K562 (cell line): ENCODE measurements at regions not wholly inside any gene's neighbourhood (a gene's known extent, or its start where the extent isn't known, plus 50 kb on each side); places are given as distances from the start of the nearest gene placed in this dataset.
A peak's percentile ranks its signal among the peaks of the same experiment; 100 is the strongest.

Source experiments
- ATAC-seq: fragments of 200-7000 bp; cut with Tn5 transposase; 3 replicates; pipeline ENCODE4 v1.9.1; 2020; ENCODE audit warnings: moderate library complexity
- BruUV-seq: library from RNA; stranded (reverse); fragments of 400-500 nt; replicated peaks from 2 replicates; lab custom pipeline; 2021; lab: Mats Ljungman, UMichigan
- CTCF ChIA-PET: fragments of 300-600 bp; formaldehyde crosslinking; extraction: SDS; loops from one replicate; lab custom pipeline; 2021; ENCODE audit warnings: low intra/inter-chr PET ratio; lab: Yijun Ruan, JAX
- POLR2A ChIA-PET: fragments of 300-600, 350-650 bp; sonication (Branson Sonifier 250); formaldehyde crosslinking; extraction: SDS; loops from one replicate; lab custom pipeline; 2021; ENCODE audit warnings: antibody characterized with exemption, inconsistent platforms; lab: Yijun Ruan, JAX
- DNase-seq, 4 experiments: peaks; one replicate each; pipeline versions ENCODE4 v3.0.0 to v3.0.0-alpha.2; 2011 to 2018; ENCODE audit warnings: low spot score in 3 of 4, mixed read lengths in 3 of 4; ENCODE audit errors: extremely low read depth in 1 of 4
- FAIRE-seq: peaks from 2 replicates; lab custom pipeline; 2011; peaks lifted over from hg19 to GRCh38; lab: Jason Lieb, UNC
- H2AFZ ChIP-seq: 2 replicates; pipeline ENCODE4 v1.6.0; 2011; ENCODE audit warnings: low read depth, low read length, control low read depth, inconsistent platforms
- H3K27ac ChIP-seq: fragments of 200-600 bp; 3 replicates; pipeline ENCODE4 v1.8.0; 2011; ENCODE audit warnings: low read depth, mild to moderate bottlenecking, control low read depth, inconsistent platforms, low read length, moderate library complexity, mixed read lengths; ENCODE audit errors: extremely low read depth
- H3K27me3 ChIP-seq, 2 experiments: fragments of 300-600 bp in 1 of 2; 2 replicates in 1 of 2; 3 replicates in 1 of 2; pipeline versions ENCODE4 v1.6.0 to v1.8.0; 2011; ENCODE audit warnings: inconsistent platforms in 2 of 2, low read length in 2 of 2, mild to moderate bottlenecking in 1 of 2, mixed read lengths in 1 of 2, moderate library complexity in 1 of 2; ENCODE audit not compliant: control insufficient read depth in 2 of 2, insufficient read depth in 2 of 2
- H3K36me3 ChIP-seq: fragments of 300-600 bp; 3 replicates; pipeline ENCODE4 v1.8.0; 2011; ENCODE audit warnings: mild to moderate bottlenecking, low read length, inconsistent platforms; ENCODE audit not compliant: control insufficient read depth, insufficient read depth
- H3K4me1 ChIP-seq, 2 experiments: fragments of 200-600 bp in 1 of 2; replicated peaks in 1 of 2; 2 replicates in 1 of 2; 3 replicates in 1 of 2; pipeline versions ENCODE4 v1.5.1 to v1.8.0; 2011; ENCODE audit warnings: inconsistent platforms in 2 of 2, low read length in 2 of 2, mild to moderate bottlenecking in 1 of 2, mixed read lengths in 1 of 2, moderate library complexity in 1 of 2; ENCODE audit not compliant: control insufficient read depth in 2 of 2, insufficient read depth in 2 of 2
- H3K4me2 ChIP-seq: 2 replicates; pipeline ENCODE4 v1.6.1; 2011; ENCODE audit warnings: low read length, control low read depth, inconsistent platforms, mixed read lengths; ENCODE audit not compliant: insufficient read depth
- H3K4me3 ChIP-seq: fragments of 200-600 bp; sonication (generic), shearing (Covaris generic); 2 replicates; pipeline ENCODE4 v1.5.1; 2016; ENCODE audit warnings: control low read depth, inconsistent platforms
- H3K79me2 ChIP-seq: fragments of 200-600 bp; 3 replicates; pipeline ENCODE4 v1.8.0; 2011; ENCODE audit warnings: low read length, inconsistent platforms; ENCODE audit not compliant: control insufficient read depth, insufficient read depth
- H3K9ac ChIP-seq, 2 experiments: 2 replicates each; pipeline versions ENCODE4 v1.6.0 to v1.6.1; 2011; ENCODE audit warnings: low read depth in 2 of 2, low read length in 2 of 2, control low read depth in 1 of 2, inconsistent platforms in 1 of 2, mild to moderate bottlenecking in 1 of 2, mixed read lengths in 1 of 2; ENCODE audit not compliant: insufficient read depth in 1 of 2
- H3K9me1 ChIP-seq: one replicate; pipeline ENCODE4 v1.6.0; 2011; ENCODE audit warnings: inconsistent platforms, mild to moderate bottlenecking, low read length, moderate library complexity; ENCODE audit not compliant: control insufficient read depth, insufficient read depth
- H3K9me3 ChIP-seq: replicated peaks from 2 replicates; pipeline ENCODE4 v1.5.1; 2011; ENCODE audit warnings: low read depth, low read length, inconsistent platforms; ENCODE audit not compliant: control insufficient read depth, insufficient read depth
- H4K20me1 ChIP-seq: replicated peaks from 2 replicates; pipeline ENCODE4 v1.6.1; 2011; ENCODE audit warnings: low read length, inconsistent platforms, mixed read lengths; ENCODE audit not compliant: control insufficient read depth, insufficient read depth
- ARHGAP35 ChIP-seq: fragments of 450-650 bp; IDR thresholded peaks from 2 replicates; pipeline ENCODE4 v1.6.1; 2018; ENCODE audit not compliant: partially characterized antibody
- CEBPB ChIP-seq: fragments of 450-650 bp; IDR thresholded peaks from 2 replicates; pipeline ENCODE4 v1.6.1; 2016; ENCODE audit warnings: missing genetic modification characterization, missing compliant biosample characterization
- CEBPG ChIP-seq, 3 experiments: fragments of 200-800 bp in 1 of 3; sonication (Bioruptor generic) in 1 of 3; sonication (generic) in 1 of 3; formaldehyde crosslinking in 1 of 3; IDR thresholded peaks in 2 of 3; conservative IDR thresholded peaks in 1 of 3; 2 replicates each; pipeline versions ENCODE4 v1.6.1 to v1.8.0; 2016 to 2022; ENCODE audit warnings: missing compliant biosample characterization in 2 of 3, missing genetic modification characterization in 2 of 3, mild to moderate bottlenecking in 1 of 3, missing genetic modification reagents in 1 of 3
- ELF1 ChIP-seq: fragments of 200-800 bp; sonication (Bioruptor generic); IDR thresholded peaks from 2 replicates; pipeline ENCODE4 v1.6.1; 2016; ENCODE audit warnings: missing genetic modification characterization, missing compliant biosample characterization
- PBX2 ChIP-seq, 2 experiments: IDR thresholded peaks in 1 of 2; conservative IDR thresholded peaks in 1 of 2; 2 replicates each; pipeline ENCODE4 v1.6.1; 2016; ENCODE audit warnings: low read depth in 2 of 2, mild to moderate bottlenecking in 1 of 2, missing compliant biosample characterization in 1 of 2, missing genetic modification characterization in 1 of 2, moderate library complexity in 1 of 2
- RB1 ChIP-seq: fragments of 450-650 bp; IDR thresholded peaks from 2 replicates; pipeline ENCODE4 v1.6.1; 2017; ENCODE audit warnings: low read depth, mild to moderate bottlenecking
- RBFOX2 ChIP-seq: fragments of 200-400 bp; formaldehyde crosslinking; IDR thresholded peaks from 2 replicates; pipeline ENCODE4 v1.6.1; 2017; ENCODE audit warnings: low read depth, mild to moderate bottlenecking, low read length, moderate library complexity
- SPI1 ChIP-seq: IDR thresholded peaks from 2 replicates; pipeline ENCODE4 v1.6.1; 2011; ENCODE audit warnings: low read depth, low read length, control low read depth, borderline replicate concordance
- TFE3 ChIP-seq: fragments of 450-650 bp; formaldehyde crosslinking; IDR thresholded peaks from 2 replicates; pipeline ENCODE4 v1.4.0; 2020; ENCODE audit warnings: mild to moderate bottlenecking, mixed read lengths
- ZBTB26 ChIP-seq: fragments of 450-650 bp; formaldehyde crosslinking; IDR thresholded peaks from 2 replicates; pipeline ENCODE4 v1.4.0; 2022; ENCODE audit warnings: missing genetic modification characterization
- ZFP1 ChIP-seq: fragments of 450-650 bp; formaldehyde crosslinking; IDR thresholded peaks from 2 replicates; pipeline ENCODE4 v1.4.0; 2020; ENCODE audit warnings: mild to moderate bottlenecking, mixed read lengths
- WGBS: fragments of 100-300 bp; shearing (Covaris generic); methylation state at CpG from one replicate; pipeline ENCODE4 v1.1.6; 2016; ENCODE audit warnings: low coverage, mixed read lengths; ENCODE audit not compliant: insufficient coverage; ENCODE audit errors: missing lambda C conversion rate; 5-methylcytosine and 5-hydroxymethylcytosine counted together
- in situ Hi-C: fragments of 300-500 bp; cut with MboI; formaldehyde crosslinking; loops from 4 replicates; pipeline ENCODE4 v1.15.0; 2018; ENCODE audit warnings: inconsistent platforms, mixed read lengths
- intact Hi-C: fragments of 100-400 bp; cut with micrococcal nuclease; formaldehyde crosslinking; loops from 2 replicates; pipeline ENCODE4 v1.14.2; 2022

- TF ChIP-seq ZBTB26 (CRISPR knock-in tag) (no peak), RB1 (no peak), ARHGAP35 (no peak)
These were observed 204.8 kb downstream of the TFAP2A start (continued) for GRCh38 chr6:10210052-10210451.

GRCh38 chr6:10205892-10206291, 209.0 kb downstream of the TFAP2A start:
- 0 out of 5 replicates have a peak, but pooled peaks cover 0 to 6% of the 10 kb centered on the region in 2 experiments for H3K27me3 ChIP-seq
- no peaks in the 10 kb centered on the region for H3K9me1 ChIP-seq
- ChIA-PET POLR2A (interaction anchor here (0.6 kb wide), 1 partner anchor 36 kb away, joined by 3 read pairs; no protein-coding TSS in a partner anchor), CTCF (interaction anchor here (0.6 kb wide), 1 partner anchor 169 kb away, joined by 3 read pairs; no protein-coding TSS in a partner anchor)
- DNase-seq (no peak), FAIRE-seq (no peak), ATAC-seq (no peak)
- TF ChIP-seq ELF1 (0 out of 2 replicates have a peak, but pooled peaks have one; percentile 28), RBFOX2 (no peak), SPI1 (peak; percentile 70; the same call in 1 of the 2 replicates), PBX2 (CRISPR knock-in tag; IDR thresholded peaks at IDR 0.05; ENCODE audit: low read depth) (no peak), PBX2 (tag; conservative IDR thresholded peaks at IDR 0.05; ENCODE audit: low read depth) (0 out of 2 replicates have a peak, but pooled peaks have one; percentile 12), CEBPB (tag) (peak; percentile 89), TFE3 (CRISPR knock-in tag) (no peak), ZFP1 (CRISPR knock-in tag) (no peak), CEBPG (CRISPR knock-in tag; IDR thresholded peaks at IDR 0.05) (no peak), CEBPG (tag; conservative IDR thresholded peaks at IDR 0.05 in 1 of 2, IDR thresholded peaks at IDR 0.05 in 1 of 2) (peak; percentile 63 to 88)
- H3K4me2 ChIP-seq = no peak overlapping the region
- no peaks in the 10 kb centered on the region for H3K9me3 ChIP-seq
- WGBS = 6% methylated on average over 4 of the region's 4 CpGs
- no TSS peak for BruUV-seq
- H3K4me1 ChIP-seq = no peaks in the 10 kb centered on the region
- H3K4me3 ChIP-seq = no peak overlapping the region
- H3K27ac ChIP-seq = no peak overlapping the region
- no peaks in the 10 kb centered on the region for H4K20me1 ChIP-seq
- no peak overlapping the region for H3K9ac ChIP-seq
- intact Hi-C loops (no loop called here), in situ Hi-C loops (no loop called here)
- no peak overlapping the region for H2AFZ ChIP-seq
- no peaks in the 10 kb centered on the region for H3K79me2 ChIP-seq
- H3K36me3 ChIP-seq = no peaks in the 10 kb centered on the region
